ENCODE measurements at regions not wholly inside any gene's neighbourhood (a gene's known extent, or its start where the extent isn't known, plus 50 kb on each side); places are given as distances from the start of the nearest gene placed in this dataset.
A peak's percentile ranks its signal among the peaks of the same experiment; 100 is the strongest.
"Not testable (repeated sequence)": the region's sequence is repeated elsewhere in the genome, so short reads cannot be mapped to it uniquely, and the experiment has no call there.

- DNase-seq, result peak; percentile 88
Measured at GRCh38 chr2:133886735-133887675, 318.7 kb upstream of the NCKAP5 start.

- DNase-seq, result no peak
Measured at GRCh38 chr2:133887676-133888040, 319.4 kb upstream of the NCKAP5 start.

- no peak for DNase-seq
Measured at GRCh38 chr2:133888107-133888506, 319.8 kb upstream of the NCKAP5 start.

- no peak for DNase-seq
Measured at GRCh38 chr2:133888621-133889219, 320.5 kb upstream of the NCKAP5 start.

- DNase-seq, result no peak
Measured at GRCh38 chr2:133892352-133892913, 324.2 kb upstream of the NCKAP5 start.

GRCh38 chr2:133894429-133894828 lies 326.2 kb upstream of the NCKAP5 start:
- no peak for DNase-seq

GRCh38 chr2:133897838-133898237 lies 329.6 kb upstream of the NCKAP5 start:
- DNase-seq, result not testable (repeated sequence)

GRCh38 chr2:133900909-133901308 lies 332.6 kb upstream of the NCKAP5 start:
- no peak for DNase-seq

- DNase-seq, result no peak
Measured at GRCh38 chr2:133906396-133906795, 338.1 kb upstream of the NCKAP5 start.

- DNase-seq, result no peak
Measured at GRCh38 chr2:133906926-133907325, 338.7 kb upstream of the NCKAP5 start.

- DNase-seq, result no peak
Measured at GRCh38 chr2:133908171-133908570, 339.9 kb upstream of the NCKAP5 start.

- DNase-seq, result no peak
Measured at GRCh38 chr2:133918141-133918540, 335.7 kb upstream of the MGAT5 start.

- DNase-seq, result no peak
Measured at GRCh38 chr2:133919285-133919684, 334.6 kb upstream of the MGAT5 start.

GRCh38 chr2:133927894-133928293 lies 326.0 kb upstream of the MGAT5 start:
- no peak for DNase-seq

GRCh38 chr2:133936096-133936495 lies 317.8 kb upstream of the MGAT5 start:
- DNase-seq, result no peak

GRCh38 chr2:133936601-133937000 lies 317.3 kb upstream of the MGAT5 start:
- no peak for DNase-seq

- no peak for DNase-seq
Measured at GRCh38 chr2:133937669-133938068, 316.2 kb upstream of the MGAT5 start.

GRCh38 chr2:133940134-133940533 lies 313.7 kb upstream of the MGAT5 start:
- no peak for DNase-seq

- DNase-seq, result no peak
Measured at GRCh38 chr2:133941666-133942065, 312.2 kb upstream of the MGAT5 start.

GRCh38 chr2:133942398-133942797 lies 311.5 kb upstream of the MGAT5 start:
- no peak for DNase-seq

- DNase-seq, result no peak
Measured at GRCh38 chr2:133943108-133943507, 310.8 kb upstream of the MGAT5 start.

- no peak for DNase-seq
Measured at GRCh38 chr2:133945089-133945488, 308.8 kb upstream of the MGAT5 start.

- DNase-seq, result no peak
Measured at GRCh38 chr2:133947057-133947456, 306.8 kb upstream of the MGAT5 start.

All from fibroblast of skin of abdomen (primary cell).